Hepatocyte (in vitro differentiated cells): ENCODE measurements at regions not wholly inside any gene's neighbourhood (a gene's known extent, or its start where the extent isn't known, plus 50 kb on each side); places are given as distances from the start of the nearest gene placed in this dataset.

Source experiments
- CTCF ChIP-seq: fragments of 200-600 bp; sonication (generic); IDR thresholded peaks from 2 replicates; pipeline ENCODE4 v1.5.1; 2016; ENCODE audit warnings: antibody characterized with exemption, mild to moderate bottlenecking; ENCODE audit not compliant: poor library complexity
- EZH2phosphoT487 ChIP-seq: fragments of 200-600 bp; sonication (generic); IDR thresholded peaks from one replicate; pipeline ENCODE4 v1.6.1; 2018; ENCODE audit warnings: antibody characterized with exemption, mild to moderate bottlenecking, low read depth, moderate library complexity; ENCODE audit not compliant: unreplicated experiment, severe bottlenecking

GRCh38 chr1:187408212-187409004 lies 579.7 kb downstream of the PLA2G4A start:
- no peak for TF ChIP-seq CTCF
- TF ChIP-seq EZH2phosphoT487, result no peak
